Colonic mucosa (tissue), 4 donors: ENCODE measurements at regions not wholly inside any gene's neighbourhood (a gene's known extent, or its start where the extent isn't known, plus 50 kb on each side); places are given as distances from the start of the nearest gene placed in this dataset.

Experiments used
- DNase-seq: peaks from one replicate; pipeline ENCODE4 v3.0.0-alpha.2; 2020
- H3K27ac ChIP-seq: fragments of 200-600 bp; one replicate; pipeline ENCODE4 v1.8.0; 2021
- H3K27me3 ChIP-seq: fragments of 200-600 bp; one replicate; pipeline ENCODE4 v1.8.0; 2021
- H3K36me3 ChIP-seq: fragments of 200-600 bp; one replicate; pipeline ENCODE4 v1.8.0; 2021
- H3K4me1 ChIP-seq: fragments of 200-600 bp; one replicate; pipeline ENCODE4 v1.8.0; 2021; ENCODE audit warnings: mild to moderate bottlenecking
- H3K4me3 ChIP-seq: fragments of 200-600 bp; one replicate; pipeline ENCODE4 v1.8.0; 2021
- H3K9ac ChIP-seq, 2 donors: one replicate each; pipeline ENCODE4 v1.7.0; 2013; ENCODE audit warnings: control low read depth in 2 of 2, low read depth in 2 of 2, low read length in 2 of 2
- H3K9me3 ChIP-seq: fragments of 200-600 bp; one replicate; pipeline ENCODE4 v1.8.0; 2021
- CTCF ChIP-seq: fragments of 200-600 bp; IDR thresholded peaks from one replicate; pipeline ENCODE4 v1.8.0; 2022; ENCODE audit warnings: antibody characterized with exemption, mild to moderate bottlenecking
- intact Hi-C: fragments of 100-400 bp; cut with DNase I; formaldehyde crosslinking; loops from one replicate; pipeline ENCODE4 v1.14.1; 2022
- donor health status: healthy.
- donor health status: DM: no; HTN: no; CAD: no.
- donor health status: DM: no; HTN: no; CAD: no.

GRCh38 chr1:208977012-208977411, 606.5 kb upstream of the CAMK1G start:
- no peak overlapping the region for H3K4me3 ChIP-seq
- intact Hi-C loops: no loop called here
- no peaks in the 10 kb centered on the region for H3K27me3 ChIP-seq
- TF ChIP-seq CTCF: no peak
- H3K9me3 ChIP-seq: no peaks in the 10 kb centered on the region
- H3K4me1 ChIP-seq: no peaks in the 10 kb centered on the region
- no peak for DNase-seq
- no peak overlapping the region for H3K9ac ChIP-seq
- H3K27ac ChIP-seq: no peak overlapping the region
- H3K36me3 ChIP-seq: no peaks in the 10 kb centered on the region

GRCh38 chr1:208977638-208978256, 605.8 kb upstream of the CAMK1G start:
- Histone ChIP-seq H3K4me3 (no peak overlapping the region), H3K9ac (no peak overlapping the region), H3K4me1 (no peaks in the 10 kb centered on the region), H3K9me3 (no peaks in the 10 kb centered on the region), H3K27ac (no peak overlapping the region), H3K36me3 (no peaks in the 10 kb centered on the region), H3K27me3 (no peaks in the 10 kb centered on the region)
- intact Hi-C loops: no loop called here
- TF ChIP-seq CTCF: no peak
- DNase-seq: no peak

- no peaks in the 10 kb centered on the region for H3K27me3 ChIP-seq
- no peak overlapping the region for H3K4me3 ChIP-seq
- no peak for TF ChIP-seq CTCF
- H3K9me3 ChIP-seq: no peaks in the 10 kb centered on the region
- no peak for DNase-seq
- H3K27ac ChIP-seq: no peak overlapping the region
- no peaks in the 10 kb centered on the region for H3K4me1 ChIP-seq
- H3K9ac ChIP-seq: no peak overlapping the region
- no peaks in the 10 kb centered on the region for H3K36me3 ChIP-seq
- intact Hi-C loops: no loop called here
Measured at GRCh38 chr1:208979776-208980175, 603.7 kb upstream of the CAMK1G start.

- TF ChIP-seq CTCF: no peak
- no peak for DNase-seq
- Histone ChIP-seq H3K4me3 (no peak overlapping the region), H3K9me3 (no peaks in the 10 kb centered on the region), H3K4me1 (no peaks in the 10 kb centered on the region), H3K36me3 (no peaks in the 10 kb centered on the region), H3K9ac (no peak overlapping the region), H3K27me3 (no peaks in the 10 kb centered on the region), H3K27ac (no peak overlapping the region)
- intact Hi-C loops: no loop called here
Measured at GRCh38 chr1:208980605-208981004, 602.9 kb upstream of the CAMK1G start.

- no peaks in the 10 kb centered on the region for H3K27me3 ChIP-seq
- H3K9ac ChIP-seq: no peak overlapping the region
- no peak overlapping the region for H3K27ac ChIP-seq
- no peak for TF ChIP-seq CTCF
- no peak for DNase-seq
- no peak overlapping the region for H3K4me3 ChIP-seq
- no peaks in the 10 kb centered on the region for H3K9me3 ChIP-seq
- H3K4me1 ChIP-seq: no peaks in the 10 kb centered on the region
- H3K36me3 ChIP-seq: no peaks in the 10 kb centered on the region
- intact Hi-C loops: no loop called here
Measured at GRCh38 chr1:208985231-208985630, 598.3 kb upstream of the CAMK1G start.
